ENCODE measurements at regions not wholly inside any gene's neighbourhood (a gene's known extent, or its start where the extent isn't known, plus 50 kb on each side); places are given as distances from the start of the nearest gene placed in this dataset.

GRCh38 chr12:38144601-38145436, 171.8 kb upstream of the ALG10B start:
- TF ChIP-seq CTCF (IDR thresholded peaks at IDR 0.05) = no peak
- no peak for TF ChIP-seq POLR2A (IDR thresholded peaks at IDR 0.05)

All from adrenal gland (tissue), 5 donors.